Endothelial cell of umbilical vein (primary cell): ENCODE measurements at regions not wholly inside any gene's neighbourhood (a gene's known extent, or its start where the extent isn't known, plus 50 kb on each side); places are given as distances from the start of the nearest gene placed in this dataset.

ENCODE experiments used
- BruUV-seq: library from RNA; stranded (reverse); fragments of 400-500 nt; replicated peaks from 2 replicates; lab custom pipeline; 2021; lab: Mats Ljungman, UMichigan
- CTCF ChIA-PET: fragments of 300-600, 350-600 bp; sonication (Branson Sonifier 250); formaldehyde crosslinking; loops from one replicate; lab custom pipeline; 2021; ENCODE audit warnings: antibody characterized with exemption, inconsistent platforms; lab: Charles Lee
- POLR2A ChIA-PET: fragments of 300-600, 350-600 bp; sonication (Branson Sonifier 250); formaldehyde crosslinking; loops from one replicate; lab custom pipeline; 2021; ENCODE audit warnings: antibody characterized with exemption, inconsistent platforms; lab: Charles Lee
- DNase-seq: peaks from one replicate; pipeline ENCODE4 v3.0.0-alpha.2; 2011; ENCODE audit warnings: low read depth, low spot score
- FAIRE-seq: peaks from 2 replicates; lab custom pipeline; 2011; peaks lifted over from hg19 to GRCh38; lab: Jason Lieb, UNC
- H2AFZ ChIP-seq: 2 replicates; pipeline ENCODE4 v1.6.0; 2012; ENCODE audit warnings: low read depth, low read length, control low read depth, inconsistent platforms
- H3K27ac ChIP-seq: 2 replicates; pipeline ENCODE4 v1.5.1; 2011; ENCODE audit warnings: low read depth, mild to moderate bottlenecking, control low read depth, low read length, moderate library complexity; ENCODE audit not compliant: insufficient read depth
- H3K27me3 ChIP-seq, 2 experiments: 2 replicates each; pipeline versions ENCODE4 v1.6.0 to v1.6.1; 2011; ENCODE audit warnings: low read length in 2 of 2, mixed read lengths in 1 of 2; ENCODE audit not compliant: control insufficient read depth in 2 of 2, insufficient read depth in 2 of 2
- H3K36me3 ChIP-seq, 2 experiments: 2 replicates in 1 of 2; 3 replicates in 1 of 2; pipeline ENCODE4 v1.5.1; 2011; ENCODE audit warnings: low read length in 2 of 2, mild to moderate bottlenecking in 1 of 2, moderate library complexity in 1 of 2; ENCODE audit not compliant: control insufficient read depth in 2 of 2, insufficient read depth in 2 of 2; ENCODE audit errors: extremely low read depth in 1 of 2
- H3K4me1 ChIP-seq: 3 replicates; pipeline ENCODE4 v1.5.1; 2011; ENCODE audit warnings: mild to moderate bottlenecking, low read length; ENCODE audit not compliant: control insufficient read depth, insufficient read depth; ENCODE audit errors: extremely low read depth
- H3K4me2 ChIP-seq: 2 replicates; pipeline ENCODE4 v1.6.1; 2011; ENCODE audit warnings: low read length, control low read depth, mixed read lengths; ENCODE audit not compliant: insufficient read depth
- H3K4me3 ChIP-seq, 3 experiments: fragments of 200-600 bp in 1 of 3; sonication (generic), shearing (Covaris generic) in 1 of 3; replicated peaks in 1 of 3; 2 replicates each; pipeline ENCODE4 v1.5.1; 2011 to 2016; ENCODE audit warnings: control low read depth in 3 of 3, low read length in 3 of 3, mild to moderate bottlenecking in 2 of 3, inconsistent platforms in 1 of 3, low read depth in 1 of 3, moderate library complexity in 1 of 3; ENCODE audit not compliant: insufficient read depth in 1 of 3
- H3K79me2 ChIP-seq: 2 replicates; pipeline ENCODE4 v1.6.0; 2012; ENCODE audit warnings: low read length, inconsistent platforms; ENCODE audit not compliant: control insufficient read depth, insufficient read depth
- H3K9ac ChIP-seq: replicated peaks from 2 replicates; pipeline ENCODE3; 2011; ENCODE audit warnings: low read length, control low read depth; ENCODE audit not compliant: insufficient read depth; ENCODE audit errors: extremely low read depth
- H3K9me1 ChIP-seq: replicated peaks from 3 replicates; pipeline ENCODE4 v1.6.0; 2011; ENCODE audit warnings: mild to moderate bottlenecking, low read length; ENCODE audit not compliant: control insufficient read depth, insufficient read depth; ENCODE audit errors: extremely low read depth
- H3K9me3 ChIP-seq: replicated peaks from 2 replicates; pipeline ENCODE4 v1.5.1; 2012; ENCODE audit warnings: low read length, inconsistent platforms; ENCODE audit not compliant: control insufficient read depth, insufficient read depth
- H4K20me1 ChIP-seq: replicated peaks from 2 replicates; pipeline ENCODE3; 2011; ENCODE audit warnings: mild to moderate bottlenecking, low read length; ENCODE audit not compliant: control insufficient read depth, insufficient read depth; ENCODE audit errors: extremely low read depth
- CTCF ChIP-seq, 2 donors: IDR thresholded peaks; 1 replicate in 1 of 2; 2 replicates in 1 of 2; pipeline ENCODE4 v1.5.1; 2011; ENCODE audit warnings: low read length in 2 of 2, mild to moderate bottlenecking in 2 of 2, moderate library complexity in 2 of 2, control low read depth in 1 of 2, inconsistent platforms in 1 of 2, low read depth in 1 of 2; ENCODE audit not compliant: insufficient read depth in 1 of 2; ENCODE audit errors: extremely low read depth in 1 of 2
- EZH2 ChIP-seq: IDR thresholded peaks from 2 replicates; pipeline ENCODE4 v1.6.1; 2012; ENCODE audit warnings: borderline replicate concordance, low read depth, mild to moderate bottlenecking, moderate library complexity, low read length, inconsistent platforms; ENCODE audit not compliant: severe bottlenecking
- FOS ChIP-seq: IDR thresholded peaks from 2 replicates; pipeline ENCODE4 v1.6.1; 2011; ENCODE audit warnings: mild to moderate bottlenecking, low read length, moderate library complexity, borderline replicate concordance; ENCODE audit not compliant: insufficient read depth
- GATA2 ChIP-seq: IDR thresholded peaks from 2 replicates; pipeline ENCODE4 v1.7.0; 2011; ENCODE audit warnings: low read depth, mild to moderate bottlenecking, moderate library complexity, mixed read lengths, low read length; ENCODE audit not compliant: insufficient read length, insufficient read depth
- JUN ChIP-seq: IDR thresholded peaks from 2 replicates; pipeline ENCODE4 v1.6.1; 2011; ENCODE audit warnings: borderline replicate concordance, low read depth; ENCODE audit not compliant: insufficient read length, insufficient read depth
- MAX ChIP-seq: IDR thresholded peaks from 2 replicates; pipeline ENCODE4 v1.6.1; 2011; ENCODE audit not compliant: insufficient read depth, insufficient read length
- MYC ChIP-seq: IDR thresholded peaks from one replicate; pipeline ENCODE4 v1.6.1; 2011; ENCODE audit warnings: mild to moderate bottlenecking, low read depth, low read length
- POLR2A ChIP-seq: IDR thresholded peaks from 2 replicates; pipeline ENCODE4 v1.6.1; 2012; ENCODE audit warnings: low read depth, mild to moderate bottlenecking, control low read depth, low read length
- POLR2AphosphoS5 ChIP-seq: IDR thresholded peaks from 2 replicates; pipeline ENCODE4 v1.6.1; 2012; ENCODE audit warnings: low read depth, mild to moderate bottlenecking, control low read depth, low read length, moderate library complexity; ENCODE audit not compliant: insufficient read depth
- dilution Hi-C: fragments of 300-500 bp; cut with MboI; formaldehyde crosslinking; loops from one replicate; pipeline ENCODE4 v1.15.0; 2019; ENCODE audit warnings: low sequenced_read_pairs; ENCODE audit not compliant: extremely low pct_ligation_motif_present
- intact Hi-C: fragments of 100-400 bp; cut with micrococcal nuclease; formaldehyde crosslinking; loops from one replicate; pipeline ENCODE4 v1.10.0; 2022

GRCh38 chr6:168208854-168209253 is 110.7 kb downstream of the DACT2 start:
- Histone ChIP-seq H3K9me1 (no peaks in the 10 kb centered on the region), H3K27ac (no peak overlapping the region), H3K4me2 (no peak overlapping the region), H2AFZ (no peak overlapping the region), H4K20me1 (no peaks in the 10 kb centered on the region), H3K4me1 (no peaks in the 10 kb centered on the region), H3K36me3 (no peaks in the 10 kb centered on the region), H3K4me3 (no peak overlapping the region), H3K27me3 (no peaks in the 10 kb centered on the region), H3K9ac (no peak overlapping the region), H3K79me2 (no peaks in the 10 kb centered on the region), H3K9me3 (no peaks in the 10 kb centered on the region)
- BruUV-seq = no TSS peak
- ChIA-PET POLR2A (no interaction called here), CTCF (no interaction called here)
- intact Hi-C loops = no loop called here
- DNase-seq (no peak), FAIRE-seq (no peak)
- dilution Hi-C loops = no loop called here
- TF ChIP-seq JUN (no peak), FOS (no peak), GATA2 (no peak), MAX (no peak), CTCF (IDR thresholded peaks at IDR 0.05; ENCODE audit: extremely low read depth in 1 of 2, insufficient read depth in 1 of 2, low read depth in 1 of 2, low read length in 2 of 2) (no peak), MYC (no peak), POLR2A (no peak), POLR2AphosphoS5 (no peak), EZH2 (no peak)
